Fibroblast of lung (primary cell): ENCODE measurements at regions not wholly inside any gene's neighbourhood (a gene's known extent, or its start where the extent isn't known, plus 50 kb on each side); places are given as distances from the start of the nearest gene placed in this dataset.

ENCODE experiments used
- CTCF ChIP-seq, 2 donors: IDR thresholded peaks in 1 of 2; conservative IDR thresholded peaks in 1 of 2; 1 replicate in 1 of 2; 2 replicates in 1 of 2; pipeline ENCODE4 v1.5.1; 2011 to 2012; ENCODE audit warnings: low read length in 2 of 2, control low read depth in 1 of 2, inconsistent platforms in 1 of 2, low read depth in 1 of 2, mild to moderate bottlenecking in 1 of 2
- EZH2 ChIP-seq: IDR thresholded peaks from 2 replicates; pipeline ENCODE4 v1.5.1; 2012; ENCODE audit warnings: low read length, control low read depth, mild to moderate bottlenecking; ENCODE audit errors: missing control alignments

- TF ChIP-seq CTCF (conservative IDR thresholded peaks at IDR 0.05 in 1 of 2, IDR thresholded peaks at IDR 0.05 in 1 of 2; ENCODE audit: low read depth in 1 of 2, low read length in 2 of 2) (no peak), EZH2 (no peak)
Measured at GRCh38 chr2:52532956-52533355, 1234.6 kb upstream of the CHAC2 start.
